ENCODE measurements at regions not wholly inside any gene's neighbourhood (a gene's known extent, or its start where the extent isn't known, plus 50 kb on each side); places are given as distances from the start of the nearest gene placed in this dataset.
"Not testable (repeated sequence)": the region's sequence is repeated elsewhere in the genome, so short reads cannot be mapped to it uniquely, and the experiment has no call there.

GRCh38 chr9:94029932-94030317 lies 54.3 kb upstream of the PTPDC1 start:
- DNase-seq (ENCODE audit: low read depth, low spot score) (no peak), ATAC-seq (peak; percentile 8)
- Histone ChIP-seq H3K9me2 (ENCODE audit: insufficient read depth) (no peaks in the 10 kb centered on the region), H4K20me1 (ENCODE audit: insufficient read depth) (no peaks in the 10 kb centered on the region), H3K27me3 (ENCODE audit: insufficient read depth, low read length) (no peaks in the 10 kb centered on the region), H3K9ac (ENCODE audit: low read length) (peak overlapping the region; percentile 72), H3K4me1 (ENCODE audit: control insufficient read depth in 1 of 2, insufficient read depth in 2 of 2, low read length in 2 of 2) (peaks cover 5 to 22% of the 10 kb centered on the region in 2 experiments; a peak in 3 of 4 replicates), H3K4me2 (ENCODE audit: low read length) (peak overlapping the region; percentile 96), H3K4me3 (replicated peaks in 1 of 2; ENCODE audit: low read depth in 1 of 2, low read length in 2 of 2) (peak overlapping the region; percentile 65 to 73), H3K27ac (ENCODE audit: low read depth, low read length) (peak overlapping the region; percentile 68), H3K79me2 (ENCODE audit: insufficient read depth, low read length) (no peaks in the 10 kb centered on the region; the same call in 1 of the 2 replicates), H2AFZ (ENCODE audit: low read depth, low read length, poor library complexity, severe bottlenecking) (no peak overlapping the region), H3K9me3 (ENCODE audit: control insufficient read depth in 1 of 2, insufficient read depth in 1 of 2, low read depth in 1 of 2, low read length in 2 of 2) (no peaks in the 10 kb centered on the region), H3K36me3 (ENCODE audit: control insufficient read depth in 1 of 2, insufficient read depth in 2 of 2, low read length in 2 of 2) (no peaks in the 10 kb centered on the region)
- intact Hi-C loops (cut with micrococcal nuclease): no loop called here
- no peak for TF ChIP-seq ELF1 (IDR thresholded peaks at IDR 0.05; ENCODE audit: borderline replicate concordance, low read depth)
- no peak for TF ChIP-seq ZFX (IDR thresholded peaks at IDR 0.05)
- no peak for TF ChIP-seq CBX3 (IDR thresholded peaks at IDR 0.05; ENCODE audit: low read depth)
- no peak for TF ChIP-seq EGR1 (IDR thresholded peaks at IDR 0.05; ENCODE audit: low read depth)
- no peak for TF ChIP-seq POLR2AphosphoS5 (IDR thresholded peaks at IDR 0.05; ENCODE audit: low read depth, low read length)
- TF ChIP-seq, protein P1, sequence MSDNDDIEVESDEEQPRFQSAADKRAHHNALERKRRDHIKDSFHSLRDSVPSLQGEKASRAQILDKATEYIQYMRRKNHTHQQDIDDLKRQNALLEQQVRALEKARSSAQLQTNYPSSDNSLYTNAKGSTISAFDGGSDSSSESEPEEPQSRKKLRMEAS (IDR thresholded peaks at IDR 0.05): no peak
- TF ChIP-seq SP1 (IDR thresholded peaks at IDR 0.05; ENCODE audit: low read depth): no peak
- no peak for TF ChIP-seq ZNF274 (IDR thresholded peaks at IDR 0.05; ENCODE audit: low read depth, low read length)
- ChIA-PET CTCF (no interaction called here), POLR2A (no interaction called here), RAD21 (ENCODE audit: low non-redundant PET in 1 of 2, low total read pairs in 2 of 2, uncharacterized antibody in 2 of 2, unreplicated experiment in 2 of 2) (interaction anchor here in 1 of 2 experiments (0.6 kb wide), 1 partner anchor 56 kb away, joined by 3 read pairs; no protein-coding TSS in a partner anchor)
- BruUV-seq (replicated peaks): no TSS peak

- ChIA-PET POLR2A (no interaction called here), CTCF (no interaction called here), RAD21 (ENCODE audit: low non-redundant PET in 1 of 2, low total read pairs in 2 of 2, uncharacterized antibody in 2 of 2, unreplicated experiment in 2 of 2) (no interaction called here)
- no peak overlapping the region for H3K27ac ChIP-seq (ENCODE audit: low read depth, low read length)
- H4K20me1 ChIP-seq (ENCODE audit: insufficient read depth): no peaks in the 10 kb centered on the region
- H3K4me3 ChIP-seq (replicated peaks in 1 of 2; ENCODE audit: low read depth in 1 of 2, low read length in 2 of 2): no peak overlapping the region
- DNase-seq (ENCODE audit: low read depth, low spot score): no peak
- ATAC-seq: no peak
- H3K9ac ChIP-seq (ENCODE audit: low read length): no peak overlapping the region
- no TSS peak for BruUV-seq (replicated peaks)
- no peak for TF ChIP-seq JUND (IDR thresholded peaks at IDR 0.05)
- no peak for TF ChIP-seq ELF1 (IDR thresholded peaks at IDR 0.05; ENCODE audit: borderline replicate concordance, low read depth)
- TF ChIP-seq, protein P1 (IDR thresholded peaks at IDR 0.05): no peak
- no peak for TF ChIP-seq POLR2AphosphoS5 (IDR thresholded peaks at IDR 0.05; ENCODE audit: low read depth, low read length)
- TF ChIP-seq ZFX (IDR thresholded peaks at IDR 0.05): no peak
- TF ChIP-seq SP1 (IDR thresholded peaks at IDR 0.05; ENCODE audit: low read depth): no peak
- no peak for TF ChIP-seq EZH2phosphoT487 (IDR thresholded peaks at IDR 0.05; ENCODE audit: borderline replicate concordance)
- TF ChIP-seq POLR2A (IDR thresholded peaks at IDR 0.05; ENCODE audit: borderline replicate concordance, extremely low read depth, insufficient read depth, insufficient read length): no peak
- TF ChIP-seq YY1 (IDR thresholded peaks at IDR 0.05; ENCODE audit: extremely low read depth, insufficient replicate concordance, low read depth, low read length): no peak
- H2AFZ ChIP-seq (ENCODE audit: low read depth, low read length, poor library complexity, severe bottlenecking): no peak overlapping the region
- H3K36me3 ChIP-seq (ENCODE audit: control insufficient read depth in 1 of 2, insufficient read depth in 2 of 2, low read length in 2 of 2): no peaks in the 10 kb centered on the region
- H3K27me3 ChIP-seq (ENCODE audit: insufficient read depth, low read length): no peaks in the 10 kb centered on the region
- no peak overlapping the region for H3K4me2 ChIP-seq (ENCODE audit: low read length)
- H3K79me2 ChIP-seq (ENCODE audit: insufficient read depth, low read length): no peaks in the 10 kb centered on the region
- peaks cover 5 to 18% of the 10 kb centered on the region in 2 experiments; a peak in 3 of 4 replicates for H3K4me1 ChIP-seq (ENCODE audit: control insufficient read depth in 1 of 2, insufficient read depth in 2 of 2, low read length in 2 of 2)
- H3K9me2 ChIP-seq (ENCODE audit: insufficient read depth): no peaks in the 10 kb centered on the region
- no peaks in the 10 kb centered on the region for H3K9me3 ChIP-seq (ENCODE audit: control insufficient read depth in 1 of 2, insufficient read depth in 1 of 2, low read depth in 1 of 2, low read length in 2 of 2)
- intact Hi-C loops (cut with micrococcal nuclease): no loop called here
Observed at GRCh38 chr9:94026816-94027215, 57.4 kb upstream of the PTPDC1 start.

DNA sequence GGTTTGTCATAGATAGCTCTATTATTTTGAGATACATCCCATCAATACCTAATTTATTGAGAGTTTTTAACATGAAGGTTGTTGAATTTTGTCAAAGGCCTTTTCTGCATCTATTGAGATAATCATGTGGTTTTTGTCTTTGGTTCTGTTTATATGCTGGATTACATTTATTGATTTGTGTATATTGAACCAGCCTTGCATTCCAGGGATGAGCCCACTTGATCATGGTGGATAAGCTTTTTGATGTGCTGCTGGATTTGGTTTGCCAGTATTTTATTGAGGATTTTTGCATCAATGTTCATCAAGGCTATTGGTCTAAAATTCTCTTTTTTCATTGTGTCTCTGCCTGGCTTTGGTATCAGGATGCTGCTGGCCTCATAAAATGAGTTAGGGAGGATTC lies 61.8 kb upstream of the PTPDC1 start:
- H3K4me3 ChIP-seq (replicated peaks in 1 of 2; ENCODE audit: low read depth in 1 of 2, low read length in 2 of 2); DNase-seq (ENCODE audit: low read depth, low spot score); H3K36me3 ChIP-seq (ENCODE audit: control insufficient read depth in 1 of 2, insufficient read depth in 2 of 2, low read length in 2 of 2); ATAC-seq; H3K9ac ChIP-seq (ENCODE audit: low read length); BruUV-seq (replicated peaks); H3K79me2 ChIP-seq (ENCODE audit: insufficient read depth, low read length); RAD21 ChIA-PET (ENCODE audit: low non-redundant PET in 1 of 2, low total read pairs in 2 of 2, uncharacterized antibody in 2 of 2, unreplicated experiment in 2 of 2); H3K9me2 ChIP-seq (ENCODE audit: insufficient read depth); H3K4me1 ChIP-seq (ENCODE audit: control insufficient read depth in 1 of 2, insufficient read depth in 2 of 2, low read length in 2 of 2); H3K4me2 ChIP-seq (ENCODE audit: low read length); H3K27me3 ChIP-seq (ENCODE audit: insufficient read depth, low read length); H2AFZ ChIP-seq (ENCODE audit: low read depth, low read length, poor library complexity, severe bottlenecking); H3K9me3 ChIP-seq (ENCODE audit: control insufficient read depth in 1 of 2, insufficient read depth in 1 of 2, low read depth in 1 of 2, low read length in 2 of 2); H4K20me1 ChIP-seq (ENCODE audit: insufficient read depth); intact Hi-C loops (cut with micrococcal nuclease); CTCF ChIA-PET; POLR2A ChIA-PET; H3K27ac ChIP-seq (ENCODE audit: low read depth, low read length): not testable (repeated sequence)
